DMS 273 treated with DMSO at 0.1 percent for 48 hours (cell line): ENCODE measurements at regions not wholly inside any gene's neighbourhood (a gene's known extent, or its start where the extent isn't known, plus 50 kb on each side); places are given as distances from the start of the nearest gene placed in this dataset.
"Not testable (repeated sequence)": the region's sequence is repeated elsewhere in the genome, so short reads cannot be mapped to it uniquely, and the experiment has no call there.

ENCODE experiments used
- DNase-seq: peaks from one replicate; lab custom pipeline; 2025; lab: John Stamatoyannopoulos, UW

DNA sequence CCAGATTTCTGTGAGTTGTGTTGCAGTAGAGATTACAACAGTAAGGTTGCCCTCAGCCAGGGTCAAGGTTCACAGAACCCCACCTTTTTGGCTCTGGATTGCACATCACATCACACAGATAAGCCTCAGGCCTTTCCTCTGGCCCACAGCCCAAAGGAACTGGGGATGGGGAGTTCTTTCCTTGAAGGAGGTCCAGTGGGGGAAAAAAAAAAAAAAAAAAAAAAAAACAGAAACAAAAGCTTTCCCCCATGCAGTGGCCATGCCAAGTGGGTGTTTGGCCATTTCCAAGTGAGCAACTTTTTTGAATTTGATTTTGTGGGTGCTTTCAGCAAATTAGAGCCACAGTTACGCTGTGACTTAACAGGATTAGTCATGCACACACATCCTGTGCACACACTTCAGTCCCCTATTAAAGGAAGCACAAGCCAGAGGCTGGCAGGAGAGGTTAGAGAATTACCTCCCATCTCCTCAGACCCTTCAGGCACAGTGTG, 79.3 kb upstream of the NANOS1 start:
- no peak for DNase-seq

DNA sequence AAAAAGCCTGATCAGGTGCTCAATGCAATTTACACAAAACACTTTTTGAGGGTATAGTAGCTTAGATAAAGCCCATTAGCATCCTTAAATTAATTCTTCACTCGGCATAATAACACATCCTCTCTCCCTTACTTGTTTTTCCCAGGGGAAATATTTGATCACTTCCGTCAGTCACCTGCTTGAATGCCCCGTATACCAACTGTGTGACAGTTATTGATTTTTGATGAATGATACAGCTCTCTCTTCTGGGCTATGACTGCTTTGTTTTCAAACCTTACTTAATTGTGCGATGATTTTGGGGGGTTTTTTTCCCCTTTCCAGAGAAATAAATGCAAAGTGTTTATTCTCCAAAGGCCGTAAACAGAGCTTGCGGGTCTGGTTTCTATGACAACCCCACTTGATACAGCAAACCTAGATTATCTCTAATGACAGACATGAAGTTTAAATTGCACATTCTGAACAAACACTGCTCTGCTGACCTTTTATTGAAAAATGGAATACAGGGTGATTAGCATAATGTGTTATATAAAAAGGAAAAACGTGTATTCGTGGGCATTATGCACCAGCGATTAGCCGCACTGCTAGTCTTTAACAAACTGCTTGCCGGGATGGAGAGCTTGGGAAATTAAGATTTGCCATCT, 78.4 kb upstream of the NANOS1 start:
- no peak for DNase-seq

DNA sequence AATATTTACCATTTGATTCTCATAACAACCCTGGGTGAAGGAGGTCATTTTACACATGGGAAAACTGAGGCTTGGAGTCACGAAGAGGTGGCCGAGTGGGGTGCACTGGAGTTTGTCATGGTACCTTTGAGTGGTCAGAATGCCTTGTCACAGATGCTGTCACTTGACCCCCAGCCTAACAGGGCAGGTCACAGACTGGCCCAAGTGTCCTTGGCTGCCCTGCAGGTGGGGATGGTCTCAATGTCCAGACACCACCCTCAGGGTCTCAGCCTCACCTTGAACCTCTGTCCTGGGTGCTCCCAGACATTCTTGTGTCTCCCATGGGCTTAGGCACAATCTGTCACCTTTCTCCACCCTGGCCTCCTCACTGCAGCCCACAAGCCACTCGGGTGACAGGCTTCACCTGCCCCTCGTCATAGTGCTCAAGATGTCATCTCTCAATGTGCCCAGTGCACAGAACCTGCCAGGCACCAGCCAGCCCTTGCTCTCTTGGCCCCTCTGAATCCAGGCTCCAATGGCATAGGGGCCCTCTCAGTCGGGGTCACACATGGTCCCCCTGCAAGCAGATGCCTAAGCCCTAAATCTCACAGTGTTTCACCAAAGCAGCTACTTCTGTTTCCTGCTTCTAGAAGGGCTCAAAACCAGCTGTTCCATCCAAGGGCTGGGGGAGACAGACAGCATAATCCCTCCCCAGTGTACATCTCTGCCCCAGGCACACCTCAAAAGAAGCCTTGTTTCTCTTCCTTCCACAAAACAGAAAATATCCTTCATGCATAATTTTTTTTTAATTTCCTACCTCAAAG, 76.8 kb upstream of the NANOS1 start:
- DNase-seq: no peak

DNA sequence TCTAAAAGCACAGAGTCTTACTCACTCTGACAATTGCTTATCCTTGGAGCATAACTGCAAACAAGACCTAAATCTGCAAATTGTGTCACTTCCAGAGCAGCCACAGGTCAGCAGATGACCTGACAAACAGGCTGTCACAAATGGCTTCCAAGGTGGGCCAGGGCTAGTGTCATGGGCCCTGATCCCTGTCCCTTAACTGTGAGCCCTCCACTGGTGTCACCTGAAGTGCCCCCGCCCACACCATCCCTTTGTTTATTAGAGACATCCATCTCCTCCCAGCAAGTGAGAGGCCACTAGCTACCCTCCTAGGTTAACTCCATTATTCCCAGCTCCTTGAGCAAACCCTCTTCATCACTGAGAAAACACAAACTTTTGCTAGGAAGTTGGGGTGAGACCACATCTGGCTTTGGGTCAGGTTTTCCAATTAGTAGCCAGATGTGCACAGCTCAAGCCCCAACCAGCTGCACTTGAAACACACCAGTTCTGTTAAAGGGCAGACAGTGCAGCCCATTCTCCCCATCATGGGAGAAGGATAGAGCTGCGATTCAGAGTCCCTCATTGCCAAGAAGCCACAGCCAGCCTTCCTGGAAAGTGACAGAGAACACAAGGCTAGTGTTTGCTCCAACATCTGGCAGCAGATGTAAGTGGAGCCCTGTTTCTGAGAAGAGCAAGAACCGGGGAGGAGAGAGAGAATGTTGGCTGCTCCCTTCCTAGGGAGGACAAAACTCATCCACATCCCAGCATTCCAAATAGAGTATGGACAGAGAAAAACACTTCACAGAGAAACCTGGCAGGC, 75.7 kb upstream of the NANOS1 start:
- no peak for DNase-seq

DNA sequence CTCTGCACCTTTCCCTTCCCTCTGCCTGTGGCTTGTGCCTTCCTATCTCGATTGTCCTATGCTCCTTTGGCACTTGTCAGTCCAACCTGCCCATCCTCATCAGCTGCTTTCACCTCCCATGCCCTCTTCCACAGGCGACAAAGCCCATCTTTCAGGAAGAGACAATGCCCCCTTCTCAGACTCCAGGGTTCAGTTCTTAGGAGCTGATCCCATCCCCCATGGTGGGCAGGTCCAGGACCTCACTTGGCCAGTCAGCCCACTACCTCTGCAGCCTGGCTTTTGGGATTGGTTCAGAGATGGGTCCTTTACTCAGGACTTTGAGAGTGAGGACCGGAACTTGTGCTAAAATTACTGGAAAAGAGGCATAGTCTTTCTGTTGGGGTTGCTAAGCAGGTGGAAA, 74.0 kb upstream of the NANOS1 start:
- no peak for DNase-seq

DNA sequence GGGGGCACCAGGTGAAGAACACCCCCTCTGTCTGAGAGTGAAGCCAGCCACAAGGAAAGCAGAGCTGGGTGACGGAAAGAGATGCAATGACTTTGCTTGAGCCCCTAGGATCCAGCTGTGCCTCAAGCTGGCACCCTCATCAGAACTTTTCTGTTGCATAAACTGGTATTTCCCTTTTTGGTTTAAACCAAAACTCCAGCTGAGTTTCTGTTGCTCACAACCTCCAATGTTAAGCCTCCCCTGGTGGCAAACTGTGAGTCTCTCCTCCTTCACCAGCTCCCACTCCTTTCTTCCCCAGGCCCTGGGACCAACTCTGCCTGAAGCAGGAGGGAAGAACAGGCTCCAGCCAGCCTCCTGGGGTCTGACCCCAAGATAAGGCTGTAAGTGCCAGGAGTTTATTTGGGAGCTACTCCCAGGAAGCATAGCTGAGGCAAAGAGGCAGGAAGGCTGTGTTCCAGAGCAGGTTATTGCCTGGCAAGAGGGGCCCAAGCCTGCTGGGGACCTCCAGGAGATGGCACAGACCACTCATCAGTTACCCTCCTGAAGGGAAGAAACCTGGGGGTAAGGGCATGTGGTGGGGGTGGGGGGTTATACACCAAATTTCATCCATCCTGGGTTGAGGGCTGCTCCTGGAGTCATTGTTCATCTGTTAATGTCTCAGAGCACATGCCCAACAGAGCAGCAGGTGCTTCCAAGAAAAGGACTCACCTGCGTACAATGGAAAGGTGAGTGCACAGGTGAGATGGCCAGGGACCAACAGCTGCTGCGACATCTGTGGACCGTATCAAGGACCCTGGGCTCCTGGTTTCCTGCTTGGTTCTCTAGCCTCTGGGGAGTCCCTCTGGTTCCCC, 73.3 kb upstream of the NANOS1 start:
- DNase-seq: no peak

DNA sequence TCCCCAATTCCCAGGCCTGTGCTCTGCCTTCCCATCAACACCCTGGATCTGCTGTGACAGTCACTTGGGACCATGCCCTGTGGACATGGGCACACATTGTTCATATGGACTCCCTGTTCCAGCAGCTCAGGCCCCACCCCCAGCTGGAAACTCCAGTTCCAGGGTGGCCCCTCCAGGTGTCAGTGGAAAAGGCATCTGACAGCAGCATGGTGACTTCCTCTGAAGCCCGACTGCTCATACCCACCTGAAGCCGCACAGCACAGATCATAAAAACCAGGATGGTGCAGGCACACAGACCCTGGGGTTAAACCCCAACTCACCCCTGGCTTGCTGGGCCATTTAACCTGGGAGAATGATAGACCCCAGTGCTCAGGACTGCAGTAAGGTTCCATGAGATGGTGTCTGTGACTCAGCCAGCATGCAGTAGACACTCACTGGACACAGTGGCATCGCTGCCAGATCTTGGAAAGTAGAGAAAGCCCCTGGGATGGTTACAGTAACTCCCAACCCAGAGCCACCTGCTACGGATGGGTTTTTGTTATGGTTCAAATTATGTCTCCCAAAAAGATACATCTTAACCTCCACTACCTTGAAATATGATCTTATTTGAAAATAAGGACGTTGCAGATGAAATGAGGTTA, 72.6 kb upstream of the NANOS1 start:
- DNase-seq: no peak

DNA sequence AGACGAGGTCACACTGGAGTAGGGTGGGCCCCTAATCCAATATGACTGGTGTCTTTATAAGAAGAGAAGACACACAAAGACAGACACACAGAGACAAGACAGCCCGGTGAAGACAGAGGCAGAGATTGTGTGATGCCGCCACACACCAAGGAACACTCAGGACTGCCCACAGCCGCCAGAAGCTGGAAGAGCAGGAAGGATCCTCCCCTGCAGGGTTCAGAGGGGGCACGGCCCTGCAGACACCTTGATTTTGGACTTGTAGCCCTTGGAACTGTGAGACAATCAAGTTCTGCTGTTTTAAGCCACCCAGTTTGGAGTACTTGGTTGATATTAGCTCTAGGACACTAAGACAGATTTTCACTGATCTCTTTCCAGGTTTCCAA, 72.1 kb upstream of the NANOS1 start:
- no peak for DNase-seq

DNA sequence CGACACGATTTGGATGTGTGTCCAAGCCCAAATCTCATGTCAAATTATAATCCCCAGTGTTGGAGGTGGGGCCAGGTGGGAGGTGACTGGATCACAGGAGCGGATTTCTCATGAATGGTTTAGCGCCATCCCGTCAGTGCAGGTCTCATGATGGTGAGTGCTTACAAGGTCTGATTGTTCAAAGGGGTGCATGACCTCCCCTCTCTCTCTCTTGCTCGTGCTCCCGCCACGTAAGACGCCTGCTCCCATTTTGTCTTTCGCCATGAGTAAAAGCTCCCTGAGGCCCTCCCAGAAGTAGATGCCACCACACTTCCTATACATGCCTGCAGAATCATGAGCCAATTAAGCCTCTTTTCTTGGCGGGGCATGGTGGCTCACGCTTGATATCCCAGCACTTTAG, 71.5 kb upstream of the NANOS1 start:
- no peak for DNase-seq

DNA sequence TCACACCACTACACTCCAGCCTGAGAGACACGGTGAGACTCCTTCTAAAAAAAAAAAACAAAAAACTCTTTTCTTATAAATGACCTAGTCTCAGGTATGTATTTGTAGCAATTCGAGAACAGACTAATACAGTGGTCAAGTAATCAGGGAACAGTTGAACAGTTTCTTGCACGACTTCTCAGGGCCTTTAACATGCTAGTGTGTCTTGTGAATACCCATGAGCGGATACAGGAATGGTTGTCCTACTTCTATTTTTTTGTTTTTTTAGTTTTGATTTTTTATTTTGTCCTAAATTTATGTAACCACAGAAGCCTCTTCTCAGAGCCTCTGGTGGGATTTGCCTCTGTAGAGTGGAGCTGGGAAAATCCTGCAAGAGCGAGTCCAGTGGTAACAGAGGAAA, 71.0 kb upstream of the NANOS1 start:
- DNase-seq: no peak

DNA sequence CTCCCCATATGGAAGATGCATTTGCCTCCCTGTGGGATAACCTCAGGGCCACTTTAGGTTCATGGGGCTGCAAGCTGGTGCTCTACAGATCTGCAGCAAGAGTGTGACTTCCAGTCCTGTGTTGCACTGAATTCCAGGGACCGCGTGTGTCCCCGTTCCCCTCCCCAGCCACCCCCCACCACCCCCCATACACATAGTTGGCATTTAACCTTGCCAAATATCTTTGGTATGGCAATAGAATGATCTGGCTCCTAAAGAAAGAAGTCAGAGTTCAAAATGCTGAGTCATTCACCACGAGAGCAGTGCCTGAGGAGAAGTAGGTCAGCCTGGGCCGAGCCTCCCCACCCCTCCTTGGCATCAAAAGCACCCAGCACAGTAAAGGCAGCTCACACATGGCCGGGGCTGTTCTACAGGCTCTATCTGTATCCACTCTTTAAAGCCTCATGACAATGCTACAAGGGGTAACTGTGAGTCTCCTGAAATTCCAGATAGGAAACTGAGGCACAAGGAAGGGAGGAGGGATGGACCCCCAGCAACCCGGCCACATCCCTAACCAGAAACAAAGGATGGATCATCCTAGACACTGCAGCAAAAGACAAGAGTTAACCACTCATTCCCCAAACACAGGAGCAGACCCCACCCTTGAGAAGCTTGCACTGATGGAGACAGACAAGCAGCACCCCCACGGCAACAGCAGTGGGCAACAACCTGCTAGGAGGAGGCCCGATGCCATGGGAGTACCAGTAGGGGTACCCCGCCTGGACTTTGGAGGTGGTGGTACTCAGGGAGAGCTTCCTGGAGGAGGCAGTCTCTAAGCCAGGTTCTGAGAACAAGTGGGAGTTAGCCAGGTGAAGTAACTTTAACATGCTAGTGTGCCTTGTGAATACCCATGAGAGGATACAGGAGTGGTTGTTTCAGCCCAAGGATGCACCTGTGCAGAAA, 70.3 kb upstream of the NANOS1 start:
- DNase-seq: no peak

DNA sequence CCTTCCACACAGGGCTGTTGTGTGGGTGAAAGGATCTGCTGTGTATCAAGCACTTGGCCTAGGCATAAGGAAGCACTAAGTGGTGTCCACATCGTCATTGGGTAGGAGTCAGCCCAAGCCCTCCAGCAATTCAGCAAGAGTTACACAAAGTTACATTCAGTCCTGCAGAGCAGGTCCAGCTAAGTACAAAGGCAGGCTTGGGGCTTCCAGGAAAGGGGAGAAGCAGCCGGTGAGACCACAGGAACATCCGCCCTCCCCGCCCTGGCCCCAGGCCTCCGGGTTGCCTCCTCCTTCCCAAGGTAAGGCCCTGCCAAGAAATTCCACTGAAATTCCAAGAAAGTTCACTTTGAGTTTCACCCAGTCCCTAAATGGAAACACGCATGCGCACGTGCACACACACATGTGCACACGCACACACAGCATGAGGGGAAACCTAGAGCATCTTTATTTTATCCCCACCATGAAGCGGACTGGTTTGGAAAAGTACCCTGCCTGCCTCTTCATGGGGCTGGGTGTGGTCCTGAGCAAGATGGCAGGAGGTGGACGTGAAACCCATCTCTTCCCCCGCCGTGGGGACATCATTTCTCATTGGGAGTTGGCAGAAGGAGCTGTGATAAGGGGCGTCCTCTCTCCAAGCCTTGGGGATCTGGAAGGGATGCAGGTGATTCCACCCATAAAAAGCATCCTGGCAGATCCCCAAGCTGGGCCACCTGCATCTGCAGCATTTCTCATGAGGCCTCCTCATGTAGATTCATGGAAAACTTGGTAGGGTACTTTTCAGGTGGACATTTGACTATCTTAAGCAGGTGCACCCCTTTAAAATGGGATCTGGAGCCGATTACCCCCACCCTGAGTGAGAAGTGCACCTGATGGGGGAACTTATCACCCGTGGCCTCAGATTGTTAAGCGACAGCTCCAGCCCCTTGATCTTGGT, 69.1 kb upstream of the NANOS1 start:
- no peak for DNase-seq

DNA sequence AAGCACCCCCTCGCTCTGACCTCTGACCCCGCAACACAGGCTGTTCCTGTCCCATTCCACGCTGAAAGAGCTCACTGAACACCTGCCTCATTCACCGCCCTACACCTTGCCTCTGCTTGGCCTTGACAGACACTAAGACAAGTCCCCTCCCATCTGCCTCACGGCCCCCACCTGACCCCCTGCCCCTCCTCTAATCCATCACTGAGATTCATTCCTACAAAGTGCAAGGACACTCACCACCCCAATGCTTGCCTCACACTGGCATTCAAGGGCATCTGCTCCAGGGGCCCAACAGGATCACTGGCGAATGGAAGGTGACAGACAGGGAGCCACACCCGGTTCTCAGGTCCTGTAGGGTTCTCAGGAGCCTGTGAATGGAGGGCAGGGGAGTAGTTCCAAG, 68.1 kb upstream of the NANOS1 start:
- no peak for DNase-seq

DNA sequence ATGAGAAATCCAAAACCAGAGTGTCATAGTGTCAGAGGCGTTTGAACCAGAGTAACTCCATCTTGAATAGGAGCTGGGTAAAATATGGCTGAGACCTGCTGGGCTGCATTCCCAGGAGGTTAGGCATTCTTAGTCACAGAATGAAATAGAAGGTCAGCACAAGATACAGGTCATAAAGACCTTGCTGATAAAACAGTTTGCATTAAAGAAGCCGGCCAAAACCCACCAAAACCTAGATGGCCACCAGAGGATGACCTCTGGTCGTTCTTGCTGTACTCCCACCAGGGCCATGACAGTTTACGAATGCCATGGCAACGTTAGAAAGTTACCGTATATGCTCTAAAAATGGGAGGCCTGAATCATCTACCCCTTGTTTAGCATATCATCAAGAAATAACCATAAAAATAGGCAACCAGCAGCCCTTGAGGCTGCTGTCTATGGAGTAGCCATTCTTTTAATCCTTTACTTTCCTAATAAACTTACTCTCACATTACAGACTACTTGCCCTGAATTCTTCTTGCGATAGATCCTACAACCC, 67.1 kb upstream of the NANOS1 start:
- not testable (repeated sequence) for DNase-seq

DNA sequence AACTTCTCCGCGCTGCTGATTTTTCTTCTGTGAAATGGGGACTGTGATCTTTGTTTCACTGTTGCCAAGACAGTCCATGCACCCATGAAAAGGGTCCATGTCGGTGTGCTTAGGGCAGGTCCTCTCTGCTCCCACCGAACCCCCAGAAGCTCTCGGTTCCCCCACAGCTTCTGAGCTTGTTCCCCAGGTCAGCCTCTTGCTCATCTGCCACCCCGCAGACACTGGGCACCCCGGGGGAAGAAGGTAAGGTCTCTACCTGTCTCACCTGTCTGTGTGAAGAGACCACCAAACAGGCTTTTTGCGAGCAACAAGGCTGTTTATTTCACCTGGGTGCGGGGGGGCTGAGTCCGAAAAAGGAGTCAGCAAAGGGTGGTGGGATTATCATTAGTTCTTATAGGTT, 66.2 kb upstream of the NANOS1 start:
- no peak for DNase-seq

DNA sequence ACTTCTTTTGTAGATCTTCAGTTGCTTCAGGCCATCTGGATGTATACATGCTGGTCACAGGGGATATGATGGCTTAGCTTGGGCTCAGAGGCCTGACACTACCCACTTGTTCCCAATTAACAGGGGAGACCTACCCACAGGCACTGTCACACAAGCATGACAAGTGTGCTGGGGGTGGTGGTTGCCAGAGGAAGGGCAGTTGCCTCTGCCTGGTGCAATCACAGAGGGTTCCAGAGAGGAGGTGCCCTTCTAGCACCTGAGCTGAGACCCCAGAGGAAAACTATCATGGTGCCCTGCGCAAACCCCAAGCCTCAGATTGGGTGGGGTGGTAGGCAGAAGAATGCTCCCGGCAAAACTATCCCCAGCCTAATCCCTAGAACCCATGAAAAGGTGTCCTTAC, 65.6 kb upstream of the NANOS1 start:
- DNase-seq: no peak

DNA sequence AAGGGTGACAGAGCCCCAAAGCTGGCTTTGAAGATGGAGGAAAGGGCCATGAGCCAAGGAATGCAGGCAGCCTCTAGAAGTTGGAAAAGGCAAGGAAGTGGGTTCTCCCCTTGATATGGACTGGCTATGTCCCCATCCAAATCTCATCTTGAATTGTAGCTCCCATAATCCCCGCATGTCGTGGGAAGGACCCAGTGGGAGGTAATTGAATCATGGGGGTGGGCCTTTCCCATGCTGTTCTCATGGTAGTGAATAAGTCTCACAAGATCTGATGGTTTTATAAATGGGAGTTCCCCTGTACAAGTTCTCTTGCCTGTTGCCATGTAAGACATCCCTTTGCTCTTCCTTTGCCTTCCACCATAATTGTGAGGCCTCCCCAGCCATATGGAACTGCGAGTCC, 65.0 kb upstream of the NANOS1 start:
- not testable (repeated sequence) for DNase-seq

DNA sequence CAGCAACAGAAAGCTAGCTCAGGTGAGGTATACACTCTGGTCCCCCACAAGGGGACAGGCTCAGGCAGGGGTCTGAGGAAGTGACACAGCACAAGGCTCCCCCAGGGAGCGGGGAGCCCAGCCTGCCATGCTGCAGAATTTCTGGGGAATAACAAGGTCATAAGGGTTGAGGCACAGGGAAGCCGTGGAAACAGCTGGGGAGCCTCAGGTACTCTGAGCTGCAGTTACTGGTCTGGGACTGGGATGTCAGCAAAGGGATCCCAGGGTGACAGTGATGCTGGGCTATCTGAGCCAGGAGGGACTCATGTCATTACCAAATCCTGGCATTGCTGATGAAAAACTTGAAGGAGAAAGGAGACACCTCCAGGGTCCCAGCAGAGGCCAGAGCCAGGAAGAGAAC, 64.4 kb upstream of the NANOS1 start:
- DNase-seq: no peak

DNA sequence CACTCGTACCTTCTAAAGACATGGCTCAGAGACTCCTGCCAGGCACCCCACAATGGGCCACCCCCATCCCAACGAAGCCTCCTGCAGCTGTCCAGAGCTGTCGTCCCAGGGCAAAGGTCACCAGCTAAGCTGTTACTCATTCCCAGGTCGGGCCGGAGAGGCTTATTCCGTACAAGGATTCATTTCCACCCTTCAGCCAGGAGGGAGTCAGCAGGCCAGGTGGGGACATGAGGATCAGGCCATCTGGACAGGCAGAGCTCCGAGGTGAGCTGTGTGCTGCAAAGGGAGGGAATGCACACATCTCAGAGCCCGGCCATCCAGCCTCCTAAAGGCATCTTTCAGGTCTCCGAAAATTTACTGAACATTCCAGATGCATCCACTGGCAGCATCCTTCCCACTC, 63.9 kb upstream of the NANOS1 start:
- peak; percentile 7 for DNase-seq
